Aorta (tissue), 5 donors: ENCODE measurements at regions not wholly inside any gene's neighbourhood (a gene's known extent, or its start where the extent isn't known, plus 50 kb on each side); places are given as distances from the start of the nearest gene placed in this dataset.
"Not testable (repeated sequence)": the region's sequence is repeated elsewhere in the genome, so short reads cannot be mapped to it uniquely, and the experiment has no call there.

Experiments
- ATAC-seq: fragments of 200-7000 bp; cut with Tn5 transposase; one replicate; pipeline ENCODE4 v1.9.1; 2022; ENCODE audit warnings: moderate library complexity; ENCODE audit not compliant: low FRiP score
- DNase-seq, 2 donors: peaks; one replicate each; pipeline ENCODE4 v3.0.0-alpha.2; 2020
- H3K27ac ChIP-seq, 2 donors: one replicate each; pipeline ENCODE4 v1.5.1; 2013; ENCODE audit warnings: low read length in 2 of 2, mild to moderate bottlenecking in 2 of 2, moderate library complexity in 2 of 2, control low read depth in 1 of 2, inconsistent platforms in 1 of 2, low read depth in 1 of 2
- H3K27me3 ChIP-seq, 2 donors: one replicate each; pipeline ENCODE4 v1.6.1; 2013; ENCODE audit warnings: control low read depth in 1 of 2, low read length in 1 of 2, mild to moderate bottlenecking in 1 of 2, moderate library complexity in 1 of 2; ENCODE audit not compliant: insufficient read depth in 2 of 2, control insufficient read depth in 1 of 2
- H3K36me3 ChIP-seq, 2 donors: one replicate each; pipeline ENCODE4 v1.6.1; 2013; ENCODE audit warnings: control low read depth in 1 of 2, low read length in 1 of 2, mild to moderate bottlenecking in 1 of 2; ENCODE audit not compliant: insufficient read depth in 2 of 2, control insufficient read depth in 1 of 2
- H3K4me1 ChIP-seq, 2 donors: one replicate each; pipeline ENCODE4 v1.6.1; 2013; ENCODE audit warnings: low read length in 2 of 2, control low read depth in 1 of 2, mild to moderate bottlenecking in 1 of 2, moderate library complexity in 1 of 2; ENCODE audit not compliant: insufficient read depth in 2 of 2, control insufficient read depth in 1 of 2
- H3K4me3 ChIP-seq, 2 donors: one replicate each; pipeline ENCODE4 v1.5.1; 2013; ENCODE audit warnings: low read length in 2 of 2, control low read depth in 1 of 2, mild to moderate bottlenecking in 1 of 2
- H3K9me3 ChIP-seq: one replicate; pipeline ENCODE4 v1.6.1; 2013; ENCODE audit warnings: mild to moderate bottlenecking, low read length; ENCODE audit not compliant: control insufficient read depth
- WGBS, 2 donors: extraction: QIAGEN DNeasy Blood & Tissue Kit; methylation state at CpG; one replicate each; pipeline ENCODE4 v1.1.7; 2013; 5-methylcytosine and 5-hydroxymethylcytosine counted together
- intact Hi-C, 2 donors: fragments of 100-400 bp; cut with DNase I; formaldehyde crosslinking; loops; one replicate each; pipeline versions ENCODE4 v1.14.2 to v1.15.0; 2022
- donor health status: healthy with polysubstance abuse.
- donor health status: Bipolar disorder and iron deficiency.
- donor health status: DM: no; HTN: no; CAD: no.
- donor health status: DM: no; HTN: no; CAD: no.
- donor health status: DM: yes; HTN: yes; CAD: no.

- H3K4me1 ChIP-seq, H3K36me3 ChIP-seq, ATAC-seq, intact Hi-C loops, DNase-seq, H3K27me3 ChIP-seq, H3K4me3 ChIP-seq, H3K27ac ChIP-seq, H3K9me3 ChIP-seq: not testable (repeated sequence)
- 29 to 31% methylated on average over 1 of the region's 3 CpGs for WGBS, 2 donors
Observed at GRCh38 chr9:67210842-67211241, 218.5 kb upstream of the SPATA31A3 start.

- ATAC-seq, H3K9me3 ChIP-seq, H3K27ac ChIP-seq, intact Hi-C loops, DNase-seq, H3K4me3 ChIP-seq, H3K27me3 ChIP-seq, H3K36me3 ChIP-seq, H3K4me1 ChIP-seq: not testable (repeated sequence)
- WGBS, 2 donors, result 48 to 57% methylated on average over 3 of the region's 6 CpGs
Observed at GRCh38 chr9:67208831-67209437, 216.6 kb upstream of the SPATA31A3 start.

- intact Hi-C loops, DNase-seq, H3K9me3 ChIP-seq, H3K4me1 ChIP-seq, H3K27me3 ChIP-seq, H3K4me3 ChIP-seq, ATAC-seq, H3K36me3 ChIP-seq, H3K27ac ChIP-seq: not testable (repeated sequence)
- 88 to 91% methylated on average over 3 to 6 of the region's 7 CpGs for WGBS, 2 donors
Observed at GRCh38 chr9:67196135-67196534, 203.8 kb upstream of the SPATA31A3 start.

- H3K4me3 ChIP-seq, H3K27me3 ChIP-seq, intact Hi-C loops, DNase-seq, H3K36me3 ChIP-seq, H3K27ac ChIP-seq, H3K9me3 ChIP-seq, ATAC-seq, H3K4me1 ChIP-seq: not testable (repeated sequence)
- 61 to 74% methylated on average over 2 to 5 of the region's 8 CpGs for WGBS, 2 donors
Observed at GRCh38 chr9:67195357-67195756, 203.0 kb upstream of the SPATA31A3 start.

- ATAC-seq, intact Hi-C loops, H3K4me3 ChIP-seq, H3K36me3 ChIP-seq, H3K4me1 ChIP-seq, H3K27ac ChIP-seq, H3K9me3 ChIP-seq, H3K27me3 ChIP-seq, DNase-seq: not testable (repeated sequence)
- WGBS, 2 donors, result 66 to 88% methylated on average over 2 of the region's 2 CpGs
Observed at GRCh38 chr9:67179185-67179584, 186.8 kb upstream of the SPATA31A3 start.

GRCh38 chr9:67175167-67175566, 182.8 kb upstream of the SPATA31A3 start:
- intact Hi-C loops, ATAC-seq, DNase-seq, H3K4me1 ChIP-seq, H3K36me3 ChIP-seq, H3K27me3 ChIP-seq, H3K4me3 ChIP-seq, H3K27ac ChIP-seq, H3K9me3 ChIP-seq: not testable (repeated sequence)
- no CpG with 5 or more reads among the region's 5 CpGs for WGBS, 2 donors

GRCh38 chr9:67171721-67172120, 179.4 kb upstream of the SPATA31A3 start:
- 95 to 97% methylated on average over 1 of the region's 3 CpGs for WGBS, 2 donors
- H3K27ac ChIP-seq, H3K36me3 ChIP-seq, intact Hi-C loops, ATAC-seq, DNase-seq, H3K4me3 ChIP-seq, H3K4me1 ChIP-seq, H3K9me3 ChIP-seq, H3K27me3 ChIP-seq: not testable (repeated sequence)

GRCh38 chr9:67168530-67169157, 176.3 kb upstream of the SPATA31A3 start:
- H3K9me3 ChIP-seq, H3K27me3 ChIP-seq, DNase-seq, H3K4me3 ChIP-seq, H3K27ac ChIP-seq, H3K36me3 ChIP-seq, ATAC-seq, H3K4me1 ChIP-seq, intact Hi-C loops: not testable (repeated sequence)
- 17 to 34% methylated on average over 1 to 2 of the region's 4 CpGs for WGBS, 2 donors

- intact Hi-C loops, DNase-seq, ATAC-seq, H3K27me3 ChIP-seq, H3K4me3 ChIP-seq, H3K4me1 ChIP-seq, H3K36me3 ChIP-seq, H3K9me3 ChIP-seq, H3K27ac ChIP-seq: not testable (repeated sequence)
Observed at GRCh38 chr9:67166335-67166734, 174.0 kb upstream of the SPATA31A3 start.
